Fibroblast of lung (primary cell): ENCODE measurements at regions not wholly inside any gene's neighbourhood (a gene's known extent, or its start where the extent isn't known, plus 50 kb on each side); places are given as distances from the start of the nearest gene placed in this dataset.

Source experiments
- DNase-seq, 2 donors: peaks; one replicate each; pipeline versions ENCODE4 v3.0.0 to v3.0.0-alpha.2; 2010; ENCODE audit warnings: low read depth in 2 of 2
- H2AFZ ChIP-seq: 2 replicates; pipeline ENCODE4 v1.5.1; 2012; ENCODE audit warnings: low read length, control low read depth, inconsistent platforms
- H3K27ac ChIP-seq: 2 replicates; pipeline ENCODE4 v1.5.1; 2011; ENCODE audit warnings: low read length, control low read depth; ENCODE audit not compliant: insufficient read depth
- H3K27me3 ChIP-seq: 2 replicates; pipeline ENCODE4 v1.5.1; 2011; ENCODE audit warnings: mild to moderate bottlenecking, low read length; ENCODE audit not compliant: control insufficient read depth, insufficient read depth
- H3K36me3 ChIP-seq: 2 replicates; pipeline ENCODE4 v1.5.1; 2011; ENCODE audit warnings: low read length; ENCODE audit not compliant: control insufficient read depth, insufficient read depth
- H3K4me1 ChIP-seq: 2 replicates; pipeline ENCODE4 v1.5.1; 2011; ENCODE audit warnings: low read length; ENCODE audit not compliant: control insufficient read depth, insufficient read depth; ENCODE audit errors: extremely low read depth
- H3K4me2 ChIP-seq: 2 replicates; pipeline ENCODE4 v1.5.1; 2011; ENCODE audit warnings: low read length, control low read depth; ENCODE audit not compliant: insufficient read depth; ENCODE audit errors: extremely low read depth
- H3K4me3 ChIP-seq, 4 experiments: fragments of 200-600 bp in 1 of 4; sonication (generic) in 1 of 4; replicated peaks in 1 of 4; 2 replicates each; pipeline ENCODE4 v1.5.1; 2011 to 2016; ENCODE audit warnings: low read length in 4 of 4, low read depth in 3 of 4, mild to moderate bottlenecking in 3 of 4, control low read depth in 2 of 4, inconsistent platforms in 1 of 4, mixed read lengths in 1 of 4; ENCODE audit not compliant: insufficient read depth in 1 of 4; ENCODE audit errors: control extremely low read depth in 1 of 4
- H3K79me2 ChIP-seq: 2 replicates; pipeline ENCODE4 v1.5.1; 2012; ENCODE audit warnings: mild to moderate bottlenecking, low read length, inconsistent platforms; ENCODE audit not compliant: control insufficient read depth, insufficient read depth
- H3K9ac ChIP-seq: 2 replicates; pipeline ENCODE4 v1.5.1; 2011; ENCODE audit warnings: mild to moderate bottlenecking, low read length, control low read depth; ENCODE audit not compliant: insufficient read depth
- H3K9me3 ChIP-seq: 2 replicates; pipeline ENCODE4 v1.5.1; 2012; ENCODE audit warnings: low read depth, low read length; ENCODE audit not compliant: control insufficient read depth, insufficient read depth
- H4K20me1 ChIP-seq: 2 replicates; pipeline ENCODE4 v1.5.1; 2011; ENCODE audit warnings: low read length; ENCODE audit not compliant: control insufficient read depth, insufficient read depth; ENCODE audit errors: extremely low read depth
- EZH2 ChIP-seq: IDR thresholded peaks from 2 replicates; pipeline ENCODE4 v1.5.1; 2012; ENCODE audit warnings: low read length, control low read depth, mild to moderate bottlenecking; ENCODE audit errors: missing control alignments
- TF ChIP-seq, protein P1 (sequence below), 2 donors: IDR thresholded peaks in 1 of 2; conservative IDR thresholded peaks in 1 of 2; 1 replicate in 1 of 2; 2 replicates in 1 of 2; pipeline ENCODE4 v1.5.1; 2011 to 2012; ENCODE audit warnings: low read length in 2 of 2, control low read depth in 1 of 2, inconsistent platforms in 1 of 2, low read depth in 1 of 2, mild to moderate bottlenecking in 1 of 2

DNA sequence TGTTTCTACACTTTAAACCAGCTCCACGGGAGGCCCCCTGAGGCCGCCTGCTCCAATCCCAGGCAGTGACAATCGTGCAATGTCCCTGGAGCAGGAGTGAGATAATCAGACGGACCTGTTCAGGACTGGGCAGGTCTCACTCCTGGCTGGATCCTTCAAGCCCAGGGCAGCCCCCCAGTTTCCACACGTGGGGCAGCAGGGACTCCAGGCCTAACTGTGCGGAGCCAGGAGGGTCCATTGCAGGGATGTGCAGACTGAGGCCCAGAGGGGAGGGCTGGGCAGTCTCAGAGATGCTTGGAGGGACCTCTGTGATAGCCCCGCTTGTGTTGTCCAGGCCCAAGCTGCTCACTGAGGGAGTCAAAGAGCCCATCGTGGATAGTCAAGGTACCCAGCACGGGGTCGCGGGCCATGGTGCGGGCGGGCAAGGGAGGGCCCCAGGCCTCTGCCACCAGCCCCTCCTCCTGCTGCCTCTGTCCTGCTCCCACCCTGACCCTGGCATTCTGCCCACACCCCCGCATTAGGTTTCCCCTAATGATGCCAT lies 110.5 kb upstream of the KCTD7 start:
- DNase-seq = no peak
- TF ChIP-seq, protein P1, sequence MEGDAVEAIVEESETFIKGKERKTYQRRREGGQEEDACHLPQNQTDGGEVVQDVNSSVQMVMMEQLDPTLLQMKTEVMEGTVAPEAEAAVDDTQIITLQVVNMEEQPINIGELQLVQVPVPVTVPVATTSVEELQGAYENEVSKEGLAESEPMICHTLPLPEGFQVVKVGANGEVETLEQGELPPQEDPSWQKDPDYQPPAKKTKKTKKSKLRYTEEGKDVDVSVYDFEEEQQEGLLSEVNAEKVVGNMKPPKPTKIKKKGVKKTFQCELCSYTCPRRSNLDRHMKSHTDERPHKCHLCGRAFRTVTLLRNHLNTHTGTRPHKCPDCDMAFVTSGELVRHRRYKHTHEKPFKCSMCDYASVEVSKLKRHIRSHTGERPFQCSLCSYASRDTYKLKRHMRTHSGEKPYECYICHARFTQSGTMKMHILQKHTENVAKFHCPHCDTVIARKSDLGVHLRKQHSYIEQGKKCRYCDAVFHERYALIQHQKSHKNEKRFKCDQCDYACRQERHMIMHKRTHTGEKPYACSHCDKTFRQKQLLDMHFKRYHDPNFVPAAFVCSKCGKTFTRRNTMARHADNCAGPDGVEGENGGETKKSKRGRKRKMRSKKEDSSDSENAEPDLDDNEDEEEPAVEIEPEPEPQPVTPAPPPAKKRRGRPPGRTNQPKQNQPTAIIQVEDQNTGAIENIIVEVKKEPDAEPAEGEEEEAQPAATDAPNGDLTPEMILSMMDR (conservative IDR thresholded peaks at IDR 0.05 in 1 of 2, IDR thresholded peaks at IDR 0.05 in 1 of 2; ENCODE audit: low read depth in 1 of 2, low read length in 2 of 2) = no peak
- no peak for TF ChIP-seq EZH2
- H3K4me2 ChIP-seq = no peak overlapping the region
- H3K27ac ChIP-seq = no peak overlapping the region
- H3K9ac ChIP-seq = no peak overlapping the region
- H3K9me3 ChIP-seq = no peaks in the 10 kb centered on the region
- H3K36me3 ChIP-seq = no peaks in the 10 kb centered on the region
- H2AFZ ChIP-seq = no peak overlapping the region
- H3K27me3 ChIP-seq = no peaks in the 10 kb centered on the region
- no peaks in the 10 kb centered on the region for H4K20me1 ChIP-seq
- H3K79me2 ChIP-seq = no peaks in the 10 kb centered on the region
- H3K4me1 ChIP-seq = no peaks in the 10 kb centered on the region
- H3K4me3 ChIP-seq = no peak overlapping the region

DNA sequence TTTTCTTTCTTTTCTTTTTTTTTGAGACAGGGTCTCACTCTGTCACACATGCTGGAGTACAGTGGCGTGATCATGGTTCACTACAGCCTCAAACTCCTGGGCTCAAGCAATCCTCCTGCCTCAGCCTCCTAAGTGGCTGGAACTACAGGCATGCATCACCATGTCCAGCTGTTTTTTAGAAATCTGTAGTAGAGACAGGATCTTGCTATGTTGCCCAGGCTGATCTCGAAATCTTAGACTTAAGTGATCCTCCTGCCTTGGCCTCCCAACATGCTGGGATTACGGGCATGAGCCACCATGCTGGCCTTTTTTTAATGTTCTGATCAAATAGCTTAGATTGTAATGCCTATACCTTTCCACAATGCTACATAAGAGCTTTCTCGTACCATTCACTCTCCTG lies 107.0 kb upstream of the KCTD7 start:
- TF ChIP-seq EZH2 = no peak
- TF ChIP-seq, protein P1 (conservative IDR thresholded peaks at IDR 0.05 in 1 of 2, IDR thresholded peaks at IDR 0.05 in 1 of 2; ENCODE audit: low read depth in 1 of 2, low read length in 2 of 2) = no peak
- no peak overlapping the region for H3K4me2 ChIP-seq
- H3K4me3 ChIP-seq = no peak overlapping the region
- H3K27me3 ChIP-seq = no peaks in the 10 kb centered on the region
- no peaks in the 10 kb centered on the region for H3K9me3 ChIP-seq
- H3K79me2 ChIP-seq = no peaks in the 10 kb centered on the region
- H3K36me3 ChIP-seq = no peaks in the 10 kb centered on the region
- H2AFZ ChIP-seq = no peak overlapping the region
- H4K20me1 ChIP-seq = no peaks in the 10 kb centered on the region
- H3K27ac ChIP-seq = no peak overlapping the region
- no peak for DNase-seq
- H3K9ac ChIP-seq = no peak overlapping the region
- H3K4me1 ChIP-seq = no peaks in the 10 kb centered on the region

DNA sequence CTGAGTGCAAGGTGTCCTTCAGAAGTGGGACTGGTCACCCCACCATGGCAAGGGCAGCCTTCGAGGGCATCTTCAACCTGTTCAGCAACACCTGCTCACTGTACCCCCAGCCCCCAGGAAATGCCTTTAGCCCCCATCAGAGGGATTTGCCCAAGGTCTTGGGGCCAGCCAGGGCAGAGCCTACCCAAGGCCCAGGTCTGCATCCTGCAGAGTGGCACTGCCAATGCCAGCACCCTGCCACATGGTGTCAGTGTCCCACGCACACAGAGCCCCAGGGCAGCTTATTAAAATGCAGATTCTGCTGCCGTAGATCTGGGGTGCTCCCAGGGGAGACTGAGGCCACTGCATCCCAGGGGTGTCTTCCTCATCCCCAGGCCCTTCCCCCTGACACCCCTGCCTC lies 106.2 kb upstream of the KCTD7 start:
- H3K9ac ChIP-seq = no peak overlapping the region

More for the DNA sequence above, 106.2 kb upstream of the KCTD7 start:
- DNase-seq = no peak
- H3K36me3 ChIP-seq = no peaks in the 10 kb centered on the region
- H3K27me3 ChIP-seq = no peaks in the 10 kb centered on the region
- H4K20me1 ChIP-seq = no peaks in the 10 kb centered on the region
- no peak overlapping the region for H3K27ac ChIP-seq
- no peak overlapping the region for H3K4me3 ChIP-seq
- no peak for TF ChIP-seq EZH2
- TF ChIP-seq, protein P1 (conservative IDR thresholded peaks at IDR 0.05 in 1 of 2, IDR thresholded peaks at IDR 0.05 in 1 of 2; ENCODE audit: low read depth in 1 of 2, low read length in 2 of 2) = peak in 1 of 2 donors; percentile 22
- no peaks in the 10 kb centered on the region for H3K9me3 ChIP-seq
- no peak overlapping the region for H3K4me2 ChIP-seq
- H3K79me2 ChIP-seq = no peaks in the 10 kb centered on the region
- no peak overlapping the region for H2AFZ ChIP-seq
- H3K4me1 ChIP-seq = no peaks in the 10 kb centered on the region
